NCI-H1417 treated with DMSO at 0.1 percent for 48 hours (cell line): ENCODE measurements at regions not wholly inside any gene's neighbourhood (a gene's known extent, or its start where the extent isn't known, plus 50 kb on each side); places are given as distances from the start of the nearest gene placed in this dataset.

Experiments used
- DNase-seq: peaks from one replicate; lab custom pipeline; 2025; lab: John Stamatoyannopoulos, UW

DNA sequence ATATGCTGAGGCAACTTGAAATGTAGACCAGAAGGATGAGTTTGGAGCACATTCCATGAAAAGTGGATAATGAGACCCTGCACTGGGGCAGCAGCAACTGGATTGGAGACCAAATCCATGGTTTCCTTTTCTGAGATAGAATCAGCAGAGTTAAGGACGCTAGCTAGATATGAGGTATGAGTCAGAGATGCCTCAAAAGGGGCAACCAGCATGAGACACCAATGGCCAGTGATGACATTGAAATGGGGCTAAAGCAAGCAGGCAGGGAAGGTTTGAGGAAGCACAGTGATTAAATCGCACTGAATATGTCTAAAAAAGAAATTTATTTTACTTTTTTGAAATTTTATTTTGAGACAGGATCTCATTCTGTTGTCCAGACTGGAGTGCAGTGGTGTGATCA, 802.4 kb downstream of the TFAP2A start:
- no peak for DNase-seq

DNA sequence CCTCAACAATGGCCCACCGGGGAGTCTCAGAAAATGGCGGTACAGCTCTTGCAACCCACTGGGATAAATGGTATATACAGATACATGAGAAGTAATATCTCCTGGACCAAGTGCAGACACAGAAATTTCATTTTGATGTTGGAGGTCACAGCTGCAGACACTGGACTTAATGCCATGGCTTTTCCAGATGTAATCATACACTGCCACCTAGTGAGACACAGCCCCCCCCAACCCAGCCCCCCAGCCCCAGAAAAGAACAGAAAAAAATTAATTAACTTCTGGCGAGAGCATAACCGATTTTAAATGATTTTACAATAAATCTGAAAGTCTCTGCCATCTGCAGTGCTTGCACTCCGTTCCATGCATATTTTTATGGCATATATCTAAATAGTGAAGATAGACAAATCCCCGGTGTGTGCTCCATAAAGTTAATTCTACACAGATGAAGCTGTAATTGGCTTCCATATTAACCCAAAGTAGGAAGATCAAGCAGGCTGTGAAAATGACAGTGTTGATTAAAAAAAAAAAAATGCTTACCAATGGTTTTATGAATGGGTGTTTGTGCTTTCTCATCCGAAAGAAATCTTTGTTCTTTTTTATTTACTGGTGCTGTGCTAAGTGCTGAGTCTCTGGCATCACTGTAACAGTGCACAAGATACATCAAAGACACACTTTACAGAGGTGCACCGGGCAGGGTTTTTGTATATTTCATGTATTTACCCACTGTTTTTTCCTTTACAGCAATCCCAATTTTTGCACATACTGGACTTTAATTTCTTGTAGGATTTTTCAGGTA, 804.1 kb downstream of the TFAP2A start:
- no peak for DNase-seq

DNA sequence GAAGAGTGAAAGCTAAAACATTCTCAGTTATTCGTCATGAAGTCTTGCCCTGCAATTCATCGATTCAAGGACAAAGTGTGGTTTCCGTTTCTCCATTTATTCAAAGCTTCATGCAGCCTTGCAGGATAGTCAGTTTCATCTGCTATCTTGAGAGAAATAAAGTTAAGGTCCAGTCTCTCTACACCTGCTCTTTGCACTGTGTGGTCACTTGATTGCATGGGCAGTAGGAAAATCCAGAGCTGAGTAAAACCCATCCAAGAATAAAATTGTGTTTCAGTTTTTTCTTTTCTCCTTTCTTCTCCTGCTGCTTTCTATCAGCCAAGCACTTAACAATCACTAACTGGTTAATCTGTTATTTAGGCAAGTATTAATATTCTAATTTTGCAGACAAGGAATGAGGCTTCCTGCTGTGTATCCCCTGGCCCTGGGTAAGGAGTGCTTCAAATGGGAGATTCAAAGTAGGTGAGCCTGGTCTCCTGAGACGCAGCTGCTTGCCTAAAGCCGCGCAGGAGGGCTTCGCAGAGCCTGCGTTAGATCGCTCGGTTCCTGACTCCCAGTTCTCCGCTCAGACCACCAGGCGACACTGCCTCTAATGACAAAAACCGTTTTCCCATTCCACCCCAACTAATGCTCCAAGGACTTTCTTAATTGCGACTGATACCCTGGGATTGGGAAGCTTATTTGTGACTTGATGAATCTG, 808.3 kb downstream of the TFAP2A start:
- DNase-seq, result no peak

DNA sequence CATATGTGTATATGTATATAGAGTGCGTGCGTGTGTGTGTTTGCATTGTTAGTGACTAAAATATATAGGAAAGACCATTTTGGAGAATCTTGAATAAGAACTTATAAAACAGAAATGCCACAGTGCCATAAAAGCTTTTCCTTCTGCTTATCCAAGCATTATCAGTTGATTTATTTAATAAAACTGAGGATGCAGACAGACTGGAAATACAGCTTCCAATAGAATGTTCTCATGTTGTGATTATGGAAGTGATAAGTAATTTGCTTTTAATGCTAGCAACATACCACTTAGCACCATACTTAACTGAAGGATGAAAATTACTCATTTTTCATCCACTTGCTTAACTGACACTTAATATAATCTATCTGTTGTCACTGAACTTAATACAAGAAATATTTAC, 820.1 kb downstream of the TFAP2A start:
- DNase-seq, result no peak

DNA sequence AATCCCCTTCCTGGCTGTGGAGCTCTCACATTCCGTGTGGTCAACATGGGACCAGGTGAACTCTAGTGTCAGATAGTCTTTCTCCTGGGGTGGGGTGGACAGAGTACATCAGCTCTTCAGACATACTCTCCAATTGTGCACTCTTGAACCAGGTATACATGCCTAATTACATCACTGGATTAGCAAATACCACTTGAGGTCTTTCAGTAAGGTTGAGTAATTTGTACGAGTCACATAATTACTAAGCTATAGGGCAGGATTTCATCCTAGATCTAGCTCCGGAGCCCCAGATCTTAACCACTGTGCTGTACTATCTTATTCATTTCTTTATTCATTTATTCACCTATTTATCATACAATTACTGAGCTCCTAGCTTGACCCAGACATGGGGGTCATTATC, 821.3 kb downstream of the TFAP2A start:
- DNase-seq, result no peak

DNA sequence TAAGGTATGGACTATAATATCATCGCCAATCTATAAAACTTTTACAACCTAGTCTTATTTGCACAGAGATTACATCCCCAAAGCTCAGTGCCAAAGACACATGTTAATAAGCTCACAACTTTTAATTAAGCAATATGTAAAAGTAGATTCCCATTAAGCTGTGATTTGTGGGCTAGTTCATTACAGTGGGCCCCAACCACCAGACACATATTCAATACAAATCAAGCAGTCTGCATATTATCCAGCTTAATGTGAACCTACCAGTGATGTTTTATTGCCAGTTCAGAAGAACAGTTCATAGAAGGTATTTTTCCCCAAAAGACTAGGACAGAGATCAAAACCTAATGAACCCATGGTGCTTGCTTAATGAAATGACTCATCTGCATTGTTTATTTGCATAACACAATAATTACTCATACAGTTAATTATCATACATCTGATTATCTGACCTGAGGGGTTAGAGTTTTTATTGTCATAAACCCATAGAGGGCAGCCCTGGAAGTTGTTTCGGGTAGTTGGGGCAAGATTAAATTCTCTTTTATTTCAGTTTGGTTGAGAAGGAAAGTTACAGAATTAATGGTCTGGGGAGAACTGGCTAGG, 831.0 kb downstream of the TFAP2A start:
- DNase-seq, result no peak

DNA sequence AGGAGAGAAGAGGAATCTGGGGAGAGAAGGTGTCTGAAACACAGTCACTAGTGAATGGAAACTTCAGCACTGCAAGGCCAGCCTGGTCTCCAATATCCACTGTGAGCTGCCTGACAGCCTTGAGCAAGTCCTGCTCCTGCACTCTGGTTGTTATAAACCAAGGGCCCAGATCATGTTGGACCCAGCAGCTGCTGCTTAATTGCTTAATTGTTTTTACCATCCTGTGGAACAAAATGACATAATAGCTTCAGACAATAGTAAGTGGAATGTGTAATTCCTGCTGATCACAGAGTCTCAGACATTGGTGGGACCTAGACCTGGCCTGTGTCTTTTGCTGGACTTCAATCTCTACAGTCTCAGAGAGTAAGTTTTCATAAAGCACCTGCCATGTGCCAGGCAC, 833.7 kb downstream of the TFAP2A start:
- DNase-seq, result no peak

DNA sequence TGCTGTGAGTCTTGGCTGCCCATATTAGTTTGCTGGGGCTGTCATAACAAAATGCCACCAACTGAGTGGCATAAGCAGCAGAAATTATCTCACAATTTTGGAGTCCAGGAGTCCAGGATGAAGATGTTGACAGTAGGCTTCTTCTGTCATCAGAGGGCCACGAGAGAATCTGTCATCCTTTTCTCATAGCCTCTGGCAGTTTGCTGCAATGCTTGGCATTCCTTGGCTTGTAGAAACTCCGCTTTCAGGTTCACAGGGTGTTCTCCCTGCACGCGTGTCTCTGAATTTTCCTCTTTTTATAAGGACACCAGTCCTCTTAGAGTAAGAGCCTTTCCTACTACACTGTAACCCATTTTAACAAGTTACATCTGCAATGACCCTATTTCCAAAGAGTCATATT, 838.4 kb downstream of the TFAP2A start:
- no peak for DNase-seq

DNA sequence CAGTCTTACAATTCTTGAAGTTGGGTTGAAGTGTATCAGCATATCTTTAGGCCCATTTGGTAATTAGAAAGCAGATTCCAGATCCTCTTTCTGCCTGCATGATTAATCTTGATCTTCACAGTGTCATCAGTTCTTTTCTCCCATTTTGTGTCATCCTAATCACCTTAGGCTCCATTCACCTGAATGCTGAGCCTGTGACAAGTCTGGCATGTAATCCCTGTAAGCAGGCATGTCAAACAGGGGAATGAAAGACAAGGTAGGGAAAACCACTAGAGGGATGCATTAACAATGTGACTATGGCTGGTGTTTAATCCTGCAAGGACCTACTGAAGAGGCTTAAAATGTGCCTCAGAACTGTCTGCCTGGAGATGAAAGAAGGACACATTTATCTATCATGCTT, 848.8 kb downstream of the TFAP2A start:
- DNase-seq, result no peak

DNA sequence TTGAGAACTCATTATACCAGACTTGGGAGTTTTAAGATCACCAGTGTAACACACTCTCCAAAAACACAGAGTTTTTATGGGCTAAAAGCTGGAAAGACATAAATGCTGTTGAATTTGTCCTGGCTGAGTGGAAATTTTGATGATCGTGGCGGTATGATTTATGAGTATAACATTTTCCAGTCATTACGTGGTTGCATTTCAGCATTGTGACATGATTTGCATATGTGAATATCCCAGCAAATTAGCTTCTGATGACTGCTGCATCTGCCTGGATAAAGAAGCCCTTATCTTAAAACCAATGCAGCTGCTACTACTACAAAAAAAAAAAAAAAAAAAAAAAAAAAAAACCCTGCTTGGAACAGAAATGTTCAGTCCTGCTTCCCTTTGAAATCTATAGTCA, 850.9 kb downstream of the TFAP2A start:
- no peak for DNase-seq

DNA sequence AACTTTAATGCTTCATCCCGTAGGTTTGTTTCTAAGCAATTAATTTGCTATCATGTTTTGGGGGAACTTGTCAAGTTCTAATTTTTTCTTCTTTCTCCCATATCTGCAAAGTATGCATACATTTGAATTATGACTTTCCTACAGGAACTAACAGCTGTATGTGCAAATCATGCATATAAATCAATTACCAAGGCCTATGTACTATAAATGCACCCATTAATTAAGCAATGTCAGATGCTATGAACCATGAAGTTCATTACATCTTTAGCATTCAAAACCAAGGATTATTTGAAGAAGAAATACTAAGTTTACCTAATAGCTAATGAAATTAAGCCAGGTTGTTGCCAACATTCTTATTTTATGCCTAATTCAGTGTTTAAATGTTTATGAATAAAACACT, 851.3 kb downstream of the TFAP2A start:
- DNase-seq, result no peak

DNA sequence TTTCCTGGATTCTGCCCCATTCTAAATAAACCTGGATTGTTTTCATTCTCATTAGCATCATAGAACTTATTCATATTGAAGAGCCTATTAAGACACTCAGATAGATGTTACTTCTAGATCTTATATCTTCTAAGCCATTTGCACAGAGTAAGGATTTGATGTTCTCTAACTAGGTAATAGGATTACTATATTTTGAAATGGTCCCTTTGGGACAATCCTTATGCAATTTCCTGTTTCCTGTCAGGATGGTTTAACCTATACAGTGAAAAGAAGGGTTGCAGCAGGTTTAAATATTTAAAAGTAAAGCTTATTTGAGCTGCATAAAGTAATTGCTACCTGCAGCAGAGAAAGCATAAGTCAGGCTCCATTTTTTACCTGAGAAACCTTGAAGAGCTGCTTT, 860.1 kb downstream of the TFAP2A start:
- DNase-seq, result no peak

DNA sequence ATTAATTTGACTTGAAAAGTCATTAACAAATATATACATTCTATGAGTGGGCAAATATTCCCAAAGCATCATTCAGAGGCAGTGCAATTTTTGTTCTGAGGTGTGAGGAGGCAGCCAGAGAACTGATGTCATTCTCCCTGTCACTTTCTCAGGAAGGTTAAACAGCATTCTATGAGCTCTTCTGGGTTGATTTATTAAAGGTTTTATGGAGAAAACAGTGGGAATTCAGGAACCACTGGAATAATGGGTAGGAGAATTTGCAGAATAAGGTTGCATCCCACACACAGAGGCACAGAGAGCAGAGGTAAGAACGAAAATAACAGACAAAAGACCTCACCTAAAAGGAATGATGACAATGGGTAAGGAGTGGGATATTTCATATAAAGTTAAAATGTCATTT, 860.6 kb downstream of the TFAP2A start:
- DNase-seq, result no peak

DNA sequence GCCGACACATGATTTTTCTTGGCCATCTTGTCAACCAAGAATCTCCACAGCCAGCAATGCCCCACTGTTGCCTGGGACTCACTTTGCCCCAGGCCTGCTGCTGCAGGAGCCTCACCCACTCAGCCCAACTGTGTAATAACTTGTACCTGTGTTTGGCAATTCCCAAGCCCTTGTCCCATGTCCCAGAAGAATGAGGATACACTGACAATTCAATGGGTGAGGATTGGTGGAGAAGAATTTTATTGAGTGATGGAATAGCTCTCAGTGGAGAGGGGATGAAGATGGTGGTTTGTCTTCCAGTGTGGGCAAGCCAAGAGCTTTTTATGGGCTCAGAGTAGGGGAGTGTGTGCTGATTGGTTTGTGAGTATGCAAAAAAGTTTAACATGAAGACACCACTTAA, 861.9 kb downstream of the TFAP2A start:
- DNase-seq, result no peak

DNA sequence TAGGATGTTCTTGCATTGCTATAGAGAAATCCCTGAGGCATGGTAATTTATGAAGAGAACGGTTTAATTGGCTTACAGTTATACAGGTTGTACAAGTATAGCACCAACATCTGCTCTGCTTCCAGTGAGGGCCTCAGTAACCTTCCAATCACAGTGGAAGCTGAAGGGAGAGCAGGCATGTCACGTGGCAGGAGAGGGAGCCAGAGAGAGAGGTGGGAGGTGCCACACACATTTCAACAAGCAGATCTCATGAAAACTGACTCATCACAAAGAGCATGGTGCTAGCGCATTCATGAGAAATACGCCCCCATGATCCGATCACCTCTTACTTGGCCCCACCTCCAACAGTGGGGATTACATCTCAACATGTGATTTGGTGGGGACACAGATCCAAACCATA, 871.2 kb downstream of the TFAP2A start:
- DNase-seq, result no peak

DNA sequence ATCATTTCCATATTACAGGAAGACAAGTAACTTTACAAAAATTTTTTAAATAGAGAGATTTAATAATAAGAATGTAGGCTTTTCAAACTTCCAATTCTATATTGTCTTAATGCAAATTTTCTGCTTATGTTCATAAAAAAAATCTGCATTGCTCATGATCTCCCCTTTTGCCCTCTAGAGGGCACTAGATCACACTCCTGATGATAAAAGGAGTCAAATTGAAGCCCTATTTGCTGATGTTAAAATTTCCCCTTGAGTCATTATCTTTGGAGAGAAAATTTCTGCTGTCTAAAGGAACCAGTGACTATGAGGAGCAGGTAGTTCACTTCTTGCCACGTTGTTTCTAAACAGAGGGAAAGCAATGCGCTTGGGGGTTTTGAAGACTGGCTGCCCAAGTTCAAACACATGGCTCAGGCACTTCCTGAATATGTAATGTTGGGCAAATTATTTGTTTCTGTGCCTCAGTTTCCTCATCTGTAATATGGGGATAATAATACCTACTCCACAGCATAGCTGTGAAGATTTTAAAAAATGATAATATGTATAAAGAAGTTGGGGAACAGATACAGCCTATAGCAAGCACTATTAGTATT, 874.2 kb downstream of the TFAP2A start:
- DNase-seq, result no peak

DNA sequence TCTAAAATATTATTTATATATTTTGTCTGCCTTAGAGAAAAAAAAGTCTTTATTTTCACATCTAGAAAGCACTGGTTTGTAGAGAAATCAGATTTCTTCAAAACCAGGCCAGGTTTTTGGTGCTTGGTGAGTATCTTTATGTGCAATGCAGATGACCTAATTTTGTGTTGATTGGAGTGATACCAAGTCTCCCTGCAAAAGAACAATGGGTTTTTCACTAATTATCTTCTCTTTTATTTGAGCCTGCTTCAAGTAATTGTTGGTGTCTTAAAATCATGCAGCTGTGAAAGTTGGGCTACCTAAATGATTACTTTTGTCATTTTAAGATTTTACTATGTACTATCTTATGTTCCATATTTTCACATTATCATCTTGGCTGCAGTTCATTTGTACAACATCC, 874.7 kb downstream of the TFAP2A start:
- no peak for DNase-seq

DNA sequence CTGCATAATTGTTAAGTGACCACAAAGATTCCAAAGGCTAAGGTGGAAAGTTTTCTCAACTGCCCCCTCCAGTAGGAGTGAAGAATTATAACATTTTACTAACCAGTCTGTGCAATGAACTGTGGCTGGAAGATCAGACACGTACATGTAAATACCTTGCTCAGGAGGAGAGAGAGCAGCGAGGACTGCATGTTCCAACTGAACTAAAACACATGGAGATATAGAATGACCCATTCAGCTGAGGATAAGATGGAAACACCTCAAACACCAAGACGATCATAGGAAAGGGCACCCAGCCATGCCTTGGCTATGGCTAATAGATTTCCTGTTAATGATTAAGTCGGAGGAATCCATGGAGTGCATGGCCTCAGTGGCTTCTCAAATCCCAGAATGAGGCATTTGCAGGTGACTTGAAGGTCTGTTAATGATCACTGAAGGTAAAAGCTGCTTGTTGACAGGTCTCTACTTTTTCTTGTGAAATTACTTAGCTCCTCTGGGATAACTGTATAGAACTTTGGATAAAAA, 875.6 kb downstream of the TFAP2A start:
- DNase-seq, result no peak

DNA sequence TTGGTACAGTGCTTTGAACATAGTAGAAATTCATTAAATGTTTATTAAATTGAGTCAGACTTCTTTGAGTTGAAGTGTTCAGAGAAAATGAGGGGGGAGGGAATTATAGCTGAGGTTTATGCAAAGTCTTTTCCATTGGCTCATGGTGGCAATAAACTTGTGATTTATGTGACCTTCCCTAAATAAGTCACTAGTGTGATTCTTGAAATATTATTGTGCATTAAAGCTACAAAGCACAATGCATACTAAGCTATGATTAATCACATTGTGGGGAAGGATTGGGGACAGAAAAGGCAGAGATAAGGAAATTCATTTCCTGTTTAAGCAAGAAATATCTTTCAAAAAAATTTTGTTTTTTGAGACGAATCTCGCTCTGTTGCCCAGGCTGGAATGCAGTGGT, 877.5 kb downstream of the TFAP2A start:
- DNase-seq, result no peak

DNA sequence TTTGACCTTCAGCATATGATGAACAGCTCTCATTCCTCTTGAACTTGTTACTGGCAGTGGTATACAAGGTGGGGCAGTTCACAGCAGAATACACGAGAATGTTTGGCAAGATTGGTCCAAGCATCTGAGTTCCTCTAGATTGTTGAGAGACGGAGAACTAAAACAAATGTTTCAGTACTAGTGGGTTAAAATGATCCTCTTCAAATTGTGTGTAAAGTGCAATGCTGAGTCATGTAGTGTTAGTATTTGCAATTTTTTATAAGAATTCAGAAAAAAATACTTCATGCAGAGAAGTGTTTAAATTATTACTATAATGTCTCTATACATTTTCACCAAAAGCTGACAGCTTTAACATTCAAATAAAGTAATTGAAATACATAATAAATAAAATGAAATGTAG, 879.8 kb downstream of the TFAP2A start:
- no peak for DNase-seq

DNA sequence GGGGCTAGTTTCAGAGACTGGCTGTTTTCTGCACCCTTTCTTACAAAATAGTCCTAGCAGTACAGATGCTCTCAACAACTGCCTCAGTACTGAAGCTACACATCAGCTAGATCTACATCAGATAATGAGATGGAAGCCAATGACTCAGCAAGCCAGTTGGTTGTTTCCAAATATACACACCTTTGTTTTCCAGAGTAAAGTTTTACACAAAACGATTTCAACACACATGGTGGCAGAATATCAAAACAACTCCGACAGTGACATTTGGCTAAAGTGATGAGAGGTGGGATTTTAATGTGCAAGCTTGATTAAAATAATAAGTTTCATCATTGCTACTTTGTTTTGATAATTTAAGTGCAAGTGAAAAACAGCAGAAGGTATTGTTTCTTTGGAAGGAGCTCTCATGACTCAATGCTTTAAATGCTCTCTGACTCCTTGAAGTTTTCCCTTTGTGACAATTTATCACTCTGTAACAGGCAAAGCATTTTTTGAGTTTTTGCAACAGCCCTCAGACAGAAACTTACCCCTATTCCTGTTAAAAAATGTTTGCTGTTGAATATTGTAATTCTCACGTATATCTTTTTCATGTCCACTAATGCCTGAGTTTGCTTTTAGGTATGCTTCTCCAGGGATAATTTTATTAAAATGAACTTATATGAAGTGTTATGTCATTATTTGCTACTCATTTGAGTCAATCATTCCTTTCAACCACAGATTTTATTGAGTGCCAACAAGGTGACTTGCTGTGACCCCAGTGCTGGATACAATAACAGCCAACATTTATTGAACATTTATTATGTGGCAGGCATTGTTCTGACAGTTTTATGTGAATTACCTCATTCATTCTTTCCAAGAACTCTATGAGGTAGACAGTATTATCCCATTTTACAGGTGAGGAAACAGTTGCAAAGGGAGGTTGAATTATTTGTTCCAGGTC, 882.0 kb downstream of the TFAP2A start:
- DNase-seq, result no peak
